ENCODE measurements at regions not wholly inside any gene's neighbourhood (a gene's known extent, or its start where the extent isn't known, plus 50 kb on each side); places are given as distances from the start of the nearest gene placed in this dataset.

DNA sequence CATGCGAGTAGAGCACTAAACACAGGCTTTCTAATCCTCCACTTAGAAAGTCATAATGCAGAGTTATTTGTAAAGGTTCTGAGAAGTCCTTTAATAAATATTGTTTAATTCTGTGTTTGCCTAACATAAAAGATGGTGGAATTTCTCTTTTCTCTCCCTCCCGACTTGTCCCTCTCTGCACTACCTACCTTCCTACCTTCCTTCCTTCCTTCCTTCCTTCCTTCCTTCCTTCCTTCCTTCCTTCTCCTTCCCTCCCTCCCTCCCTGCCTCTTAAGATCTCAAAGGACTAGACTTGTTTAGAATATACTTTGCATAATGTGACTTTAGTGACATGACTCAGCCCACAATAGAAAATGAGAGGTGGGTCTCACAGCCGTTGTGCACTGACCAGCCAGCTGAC lies 156.3 kb upstream of the TAPT1 start:
- H3K4me3 ChIP-seq: no peak overlapping the region
- no peaks in the 10 kb centered on the region for H3K36me3 ChIP-seq
- no peaks in the 10 kb centered on the region for H3K27me3 ChIP-seq (replicated peaks; ENCODE audit: insufficient read depth)
- DNase-seq (ENCODE audit: low spot score) (no peak), ATAC-seq (ENCODE audit: insufficient number of reproducible peaks, low FRiP score, low read depth) (no peak)
- no peaks in the 10 kb centered on the region for H3K4me1 ChIP-seq (ENCODE audit: control insufficient read depth in 1 of 2, low read depth in 2 of 2)
- TF ChIP-seq, protein P1, sequence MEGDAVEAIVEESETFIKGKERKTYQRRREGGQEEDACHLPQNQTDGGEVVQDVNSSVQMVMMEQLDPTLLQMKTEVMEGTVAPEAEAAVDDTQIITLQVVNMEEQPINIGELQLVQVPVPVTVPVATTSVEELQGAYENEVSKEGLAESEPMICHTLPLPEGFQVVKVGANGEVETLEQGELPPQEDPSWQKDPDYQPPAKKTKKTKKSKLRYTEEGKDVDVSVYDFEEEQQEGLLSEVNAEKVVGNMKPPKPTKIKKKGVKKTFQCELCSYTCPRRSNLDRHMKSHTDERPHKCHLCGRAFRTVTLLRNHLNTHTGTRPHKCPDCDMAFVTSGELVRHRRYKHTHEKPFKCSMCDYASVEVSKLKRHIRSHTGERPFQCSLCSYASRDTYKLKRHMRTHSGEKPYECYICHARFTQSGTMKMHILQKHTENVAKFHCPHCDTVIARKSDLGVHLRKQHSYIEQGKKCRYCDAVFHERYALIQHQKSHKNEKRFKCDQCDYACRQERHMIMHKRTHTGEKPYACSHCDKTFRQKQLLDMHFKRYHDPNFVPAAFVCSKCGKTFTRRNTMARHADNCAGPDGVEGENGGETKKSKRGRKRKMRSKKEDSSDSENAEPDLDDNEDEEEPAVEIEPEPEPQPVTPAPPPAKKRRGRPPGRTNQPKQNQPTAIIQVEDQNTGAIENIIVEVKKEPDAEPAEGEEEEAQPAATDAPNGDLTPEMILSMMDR (IDR thresholded peaks at IDR 0.05): no peak
- H3K27ac ChIP-seq: no peak overlapping the region
- no peaks in the 10 kb centered on the region for H3K9me3 ChIP-seq

DNA sequence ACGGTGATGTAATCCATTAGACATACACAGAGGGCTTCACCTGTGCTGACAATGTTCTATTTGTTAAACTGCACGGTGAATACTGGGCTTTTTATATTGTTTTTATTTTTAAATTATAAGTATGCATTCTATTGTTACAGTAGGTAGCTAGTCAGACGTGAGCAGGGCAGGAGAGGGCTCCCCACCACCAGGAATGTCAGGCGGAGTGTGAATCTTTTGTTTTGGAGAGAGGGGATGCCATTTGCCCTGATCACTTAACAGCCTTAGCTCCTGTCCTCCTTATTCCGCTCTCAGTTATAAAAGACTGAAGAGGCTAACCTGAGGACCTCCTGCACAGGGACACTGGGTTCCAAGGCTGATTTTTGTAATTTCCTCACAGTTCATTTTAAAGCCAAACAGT lies 151.6 kb upstream of the TAPT1 start:
- H3K36me3 ChIP-seq: no peaks in the 10 kb centered on the region
- no peaks in the 10 kb centered on the region for H3K4me1 ChIP-seq (ENCODE audit: control insufficient read depth in 1 of 2, low read depth in 2 of 2)
- ATAC-seq (ENCODE audit: insufficient number of reproducible peaks, low FRiP score, low read depth): no peak
- H3K9me3 ChIP-seq: no peaks in the 10 kb centered on the region
- no peak overlapping the region for H3K4me3 ChIP-seq
- DNase-seq (ENCODE audit: low spot score): no peak
- TF ChIP-seq, protein P1 (IDR thresholded peaks at IDR 0.05): no peak
- no peaks in the 10 kb centered on the region for H3K27me3 ChIP-seq (replicated peaks; ENCODE audit: insufficient read depth)
- no peak overlapping the region for H3K27ac ChIP-seq

DNA sequence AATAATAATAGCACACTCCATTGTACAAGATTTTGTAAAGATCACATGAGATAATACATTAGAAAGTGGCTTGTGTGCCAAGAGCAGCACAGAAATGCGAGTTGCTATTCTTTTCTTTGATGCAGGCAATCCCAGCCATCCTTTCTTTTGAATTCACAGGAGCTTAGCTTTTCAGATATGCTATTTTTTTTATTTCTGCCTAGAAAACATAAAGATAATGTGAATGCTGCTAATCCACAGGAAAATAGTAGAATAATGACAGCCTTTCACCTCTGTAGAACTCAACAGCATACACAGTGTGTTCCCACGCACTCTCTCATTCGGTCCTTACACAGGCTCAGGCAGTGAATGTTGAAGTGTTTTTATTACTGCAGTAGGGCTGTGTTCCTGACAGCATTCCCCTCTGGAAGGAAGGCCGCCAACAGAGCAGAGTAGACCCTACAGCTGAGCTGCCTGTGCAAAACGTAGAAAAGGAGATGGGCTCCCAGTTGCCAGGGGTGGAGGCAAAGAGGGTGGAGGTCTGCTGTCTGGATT lies 138.8 kb upstream of the TAPT1 start:
- Histone ChIP-seq H3K27me3 (replicated peaks; ENCODE audit: insufficient read depth) (no peaks in the 10 kb centered on the region), H3K4me3 (no peak overlapping the region), H3K36me3 (no peaks in the 10 kb centered on the region), H3K27ac (no peak overlapping the region), H3K4me1 (ENCODE audit: control insufficient read depth in 1 of 2, low read depth in 2 of 2) (no peaks in the 10 kb centered on the region), H3K9me3 (no peaks in the 10 kb centered on the region)
- no peak for DNase-seq (ENCODE audit: low spot score)
- no peak for ATAC-seq (ENCODE audit: insufficient number of reproducible peaks, low FRiP score, low read depth)
- TF ChIP-seq, protein P1 (IDR thresholded peaks at IDR 0.05): no peak

DNA sequence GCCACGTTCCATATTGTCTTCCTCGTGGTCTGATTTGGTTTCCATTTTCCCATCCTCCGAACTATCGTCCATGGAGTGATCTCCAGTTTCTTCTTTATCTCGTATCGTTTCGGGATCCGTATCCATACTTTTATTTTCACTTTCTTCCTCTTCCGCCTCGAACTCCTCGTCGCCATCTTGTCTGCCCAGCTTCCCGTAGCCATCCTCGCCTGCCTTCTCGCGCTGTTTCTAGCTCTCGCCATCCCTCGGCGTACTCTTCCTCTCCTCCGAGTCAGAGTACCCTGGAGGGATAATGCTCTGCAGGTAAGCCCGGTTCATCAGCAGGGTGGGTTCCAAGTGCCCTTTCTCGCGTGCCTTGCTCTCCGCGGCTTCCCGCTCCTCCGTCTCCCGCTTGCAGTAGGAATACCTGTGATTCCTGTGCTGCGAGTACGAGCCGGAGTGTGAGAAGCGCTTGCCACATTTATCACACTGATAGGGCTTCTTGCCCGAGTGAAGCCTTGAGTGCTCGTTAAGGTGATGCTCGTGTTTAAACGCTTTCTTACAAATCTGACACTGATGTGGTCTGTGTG lies 134.5 kb upstream of the TAPT1 start:
- no peak for DNase-seq (ENCODE audit: low spot score)
- TF ChIP-seq, protein P1 (IDR thresholded peaks at IDR 0.05): no peak
- H3K9me3 ChIP-seq: no peaks in the 10 kb centered on the region
- H3K36me3 ChIP-seq: no peaks in the 10 kb centered on the region
- no peak overlapping the region for H3K4me3 ChIP-seq
- no peaks in the 10 kb centered on the region for H3K4me1 ChIP-seq (ENCODE audit: control insufficient read depth in 1 of 2, low read depth in 2 of 2)
- no peak overlapping the region for H3K27ac ChIP-seq
- no peaks in the 10 kb centered on the region for H3K27me3 ChIP-seq (replicated peaks; ENCODE audit: insufficient read depth)
- no peak for ATAC-seq (ENCODE audit: insufficient number of reproducible peaks, low FRiP score, low read depth)

DNA sequence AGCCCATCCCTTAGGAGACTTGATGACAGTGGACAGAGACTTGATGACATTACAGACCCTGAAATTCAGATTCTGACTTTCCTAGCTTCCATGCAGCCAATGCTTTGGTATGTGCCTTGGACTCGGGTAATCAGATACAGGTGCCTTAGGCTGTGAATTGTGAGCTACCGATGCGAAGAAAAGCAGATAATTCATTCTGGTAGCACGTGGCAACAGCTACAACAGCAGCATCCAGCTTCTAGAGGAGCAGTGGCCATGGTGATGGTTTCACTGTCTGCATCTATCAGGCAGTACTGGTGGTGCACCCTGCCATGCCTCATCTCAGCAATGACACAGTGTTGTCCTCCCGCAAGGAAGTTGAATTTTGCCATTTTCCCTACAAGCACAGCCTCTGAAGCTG lies 126.9 kb upstream of the TAPT1 start:
- Histone ChIP-seq H3K4me1 (ENCODE audit: control insufficient read depth in 1 of 2, low read depth in 2 of 2) (no peaks in the 10 kb centered on the region), H3K27me3 (replicated peaks; ENCODE audit: insufficient read depth) (no peaks in the 10 kb centered on the region), H3K4me3 (no peak overlapping the region), H3K27ac (no peak overlapping the region), H3K9me3 (no peaks in the 10 kb centered on the region), H3K36me3 (no peaks in the 10 kb centered on the region)
- no peak for ATAC-seq (ENCODE audit: insufficient number of reproducible peaks, low FRiP score, low read depth)
- DNase-seq (ENCODE audit: low spot score): no peak
- TF ChIP-seq, protein P1 (IDR thresholded peaks at IDR 0.05): no peak

All from thoracic aorta (tissue), 2 donors.